Panc1 (cell line): ENCODE measurements at regions not wholly inside any gene's neighbourhood (a gene's known extent, or its start where the extent isn't known, plus 50 kb on each side); places are given as distances from the start of the nearest gene placed in this dataset.

Experiments
- ATAC-seq: fragments of 200-7000 bp; cut with Tn5 transposase; 2 replicates; pipeline ENCODE4 v1.9.1; 2020; ENCODE audit warnings: mild to moderate bottlenecking, moderate library complexity
- BruUV-seq: library from RNA; stranded (reverse); fragments of 400-500 nt; replicated peaks from 2 replicates; lab custom pipeline; 2021; lab: Mats Ljungman, UMichigan
- CTCF ChIA-PET: fragments of 300-600 bp; sonication (Branson Sonifier 250); formaldehyde crosslinking; loops from one replicate; lab custom pipeline; 2022; ENCODE audit warnings: antibody characterized with exemption; lab: Charles Lee
- POLR2A ChIA-PET: fragments of 300-600 bp; sonication (Branson Sonifier 250); formaldehyde crosslinking; loops from one replicate; lab custom pipeline; 2022; ENCODE audit warnings: antibody characterized with exemption; lab: Charles Lee
- DNase-seq: peaks from one replicate; pipeline ENCODE4 v3.0.0-alpha.2; 2010; ENCODE audit warnings: low read depth, low spot score
- H3K27ac ChIP-seq: 2 replicates; pipeline ENCODE4 v1.5.1; 2011; ENCODE audit warnings: mild to moderate bottlenecking, low read length, inconsistent platforms
- H3K27me3 ChIP-seq: fragments of 200-500 bp; sonication (Bioruptor generic); 2 replicates; pipeline ENCODE4 v1.6.0; 2014; ENCODE audit warnings: low read length, inconsistent platforms; ENCODE audit not compliant: control insufficient read depth, insufficient read depth
- H3K36me3 ChIP-seq: fragments of 200-500 bp; sonication (Bioruptor generic); 2 replicates; pipeline ENCODE4 v1.5.1; 2014; ENCODE audit warnings: inconsistent platforms, mild to moderate bottlenecking, low read length, moderate library complexity; ENCODE audit not compliant: control insufficient read depth, insufficient read depth
- H3K4me1 ChIP-seq: 2 replicates; pipeline ENCODE4 v1.5.1; 2011; ENCODE audit warnings: inconsistent platforms, mild to moderate bottlenecking, low read length, moderate library complexity; ENCODE audit not compliant: control insufficient read depth, insufficient read depth
- H3K4me3 ChIP-seq, 2 experiments: 2 replicates each; pipeline ENCODE4 v1.5.1; 2011 to 2012; ENCODE audit warnings: low read depth in 2 of 2, low read length in 2 of 2, mild to moderate bottlenecking in 2 of 2, inconsistent platforms in 1 of 2, moderate library complexity in 1 of 2
- H3K9me3 ChIP-seq: fragments of 200-500 bp; sonication (Bioruptor generic); 2 replicates; pipeline ENCODE4 v1.5.1; 2014; ENCODE audit warnings: low read depth, mild to moderate bottlenecking, inconsistent platforms, low read length, moderate library complexity; ENCODE audit not compliant: control insufficient read depth, insufficient read depth
- POLR2AphosphoS5 ChIP-seq: IDR thresholded peaks from 2 replicates; pipeline ENCODE4 v1.6.1; 2012; ENCODE audit warnings: mild to moderate bottlenecking, low read depth, low read length, moderate library complexity
- SIN3A ChIP-seq: IDR thresholded peaks from 2 replicates; pipeline ENCODE4 v1.6.1; 2012; ENCODE audit warnings: low read depth, mild to moderate bottlenecking, low read length, moderate library complexity, borderline replicate concordance; ENCODE audit not compliant: insufficient read depth
- TCF7L2 ChIP-seq: IDR thresholded peaks from 2 replicates; pipeline ENCODE4 v1.6.1; 2011; ENCODE audit warnings: mild to moderate bottlenecking, low read depth, low read length, inconsistent platforms
- in situ Hi-C: cut with HindIII; loops from 2 replicates; pipeline ENCODE4 v1.10.0; 2016; ENCODE audit warnings: low sequenced_read_pairs, low pct_unique_long_range_greater_than_20kb
- intact Hi-C: fragments of 100-400 bp; cut with micrococcal nuclease; formaldehyde crosslinking; loops from one replicate; pipeline ENCODE4 v1.10.0; 2022; ENCODE audit not compliant: unreplicated experiment
- TF ChIP-seq, protein P1 (sequence below), 2 experiments: IDR thresholded peaks; 2 replicates each; pipeline ENCODE4 v1.6.1; 2011 to 2012; ENCODE audit warnings: low read depth in 2 of 2, control low read depth in 1 of 2, low read length in 1 of 2, mild to moderate bottlenecking in 1 of 2, moderate library complexity in 1 of 2; ENCODE audit not compliant: insufficient read depth in 1 of 2
- TF ChIP-seq, protein P2 (sequence below): fragments of 450-650 bp; IDR thresholded peaks from 2 replicates; pipeline ENCODE4 v1.5.1; 2017; ENCODE audit warnings: mild to moderate bottlenecking

DNA sequence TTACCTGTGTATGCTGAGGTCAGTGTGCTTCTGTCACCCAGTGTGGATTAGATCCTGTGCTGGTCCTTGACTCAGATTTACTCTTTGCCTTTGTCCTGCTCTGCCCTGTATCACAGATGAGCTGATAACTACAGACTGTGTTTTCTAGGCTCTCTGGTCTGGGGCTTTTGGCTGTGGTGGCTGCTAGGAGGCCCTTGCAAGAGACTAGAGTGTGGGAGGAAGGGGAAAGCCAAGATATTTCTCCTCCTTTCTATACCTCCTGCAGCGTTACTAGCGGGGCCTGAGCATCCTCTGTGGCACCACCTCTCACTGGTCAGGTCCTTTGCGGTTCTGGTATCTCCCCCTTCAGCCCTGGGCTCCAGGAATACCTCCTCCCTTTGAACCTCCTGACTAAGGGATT is 282.3 kb upstream of the TBC1D5 start:
- Histone ChIP-seq H3K36me3 (no peaks in the 10 kb centered on the region), H3K27me3 (no peaks in the 10 kb centered on the region), H3K4me1 (no peaks in the 10 kb centered on the region), H3K9me3 (no peaks in the 10 kb centered on the region), H3K4me3 (no peak overlapping the region), H3K27ac (no peak overlapping the region)
- in situ Hi-C loops, result no loop called here
- ATAC-seq (no peak), DNase-seq (no peak)
- POLR2A ChIA-PET, result no interaction called here
- BruUV-seq, result no TSS peak
- CTCF ChIA-PET, result no interaction called here
- TF ChIP-seq TCF7L2, result no peak
- TF ChIP-seq, protein P1, sequence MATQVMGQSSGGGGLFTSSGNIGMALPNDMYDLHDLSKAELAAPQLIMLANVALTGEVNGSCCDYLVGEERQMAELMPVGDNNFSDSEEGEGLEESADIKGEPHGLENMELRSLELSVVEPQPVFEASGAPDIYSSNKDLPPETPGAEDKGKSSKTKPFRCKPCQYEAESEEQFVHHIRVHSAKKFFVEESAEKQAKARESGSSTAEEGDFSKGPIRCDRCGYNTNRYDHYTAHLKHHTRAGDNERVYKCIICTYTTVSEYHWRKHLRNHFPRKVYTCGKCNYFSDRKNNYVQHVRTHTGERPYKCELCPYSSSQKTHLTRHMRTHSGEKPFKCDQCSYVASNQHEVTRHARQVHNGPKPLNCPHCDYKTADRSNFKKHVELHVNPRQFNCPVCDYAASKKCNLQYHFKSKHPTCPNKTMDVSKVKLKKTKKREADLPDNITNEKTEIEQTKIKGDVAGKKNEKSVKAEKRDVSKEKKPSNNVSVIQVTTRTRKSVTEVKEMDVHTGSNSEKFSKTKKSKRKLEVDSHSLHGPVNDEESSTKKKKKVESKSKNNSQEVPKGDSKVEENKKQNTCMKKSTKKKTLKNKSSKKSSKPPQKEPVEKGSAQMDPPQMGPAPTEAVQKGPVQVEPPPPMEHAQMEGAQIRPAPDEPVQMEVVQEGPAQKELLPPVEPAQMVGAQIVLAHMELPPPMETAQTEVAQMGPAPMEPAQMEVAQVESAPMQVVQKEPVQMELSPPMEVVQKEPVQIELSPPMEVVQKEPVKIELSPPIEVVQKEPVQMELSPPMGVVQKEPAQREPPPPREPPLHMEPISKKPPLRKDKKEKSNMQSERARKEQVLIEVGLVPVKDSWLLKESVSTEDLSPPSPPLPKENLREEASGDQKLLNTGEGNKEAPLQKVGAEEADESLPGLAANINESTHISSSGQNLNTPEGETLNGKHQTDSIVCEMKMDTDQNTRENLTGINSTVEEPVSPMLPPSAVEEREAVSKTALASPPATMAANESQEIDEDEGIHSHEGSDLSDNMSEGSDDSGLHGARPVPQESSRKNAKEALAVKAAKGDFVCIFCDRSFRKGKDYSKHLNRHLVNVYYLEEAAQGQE (IDR thresholded peaks at IDR 0.05; ENCODE audit: insufficient read depth in 1 of 2, low read depth in 2 of 2, low read length in 1 of 2), result no peak
- TF ChIP-seq, protein P2, sequence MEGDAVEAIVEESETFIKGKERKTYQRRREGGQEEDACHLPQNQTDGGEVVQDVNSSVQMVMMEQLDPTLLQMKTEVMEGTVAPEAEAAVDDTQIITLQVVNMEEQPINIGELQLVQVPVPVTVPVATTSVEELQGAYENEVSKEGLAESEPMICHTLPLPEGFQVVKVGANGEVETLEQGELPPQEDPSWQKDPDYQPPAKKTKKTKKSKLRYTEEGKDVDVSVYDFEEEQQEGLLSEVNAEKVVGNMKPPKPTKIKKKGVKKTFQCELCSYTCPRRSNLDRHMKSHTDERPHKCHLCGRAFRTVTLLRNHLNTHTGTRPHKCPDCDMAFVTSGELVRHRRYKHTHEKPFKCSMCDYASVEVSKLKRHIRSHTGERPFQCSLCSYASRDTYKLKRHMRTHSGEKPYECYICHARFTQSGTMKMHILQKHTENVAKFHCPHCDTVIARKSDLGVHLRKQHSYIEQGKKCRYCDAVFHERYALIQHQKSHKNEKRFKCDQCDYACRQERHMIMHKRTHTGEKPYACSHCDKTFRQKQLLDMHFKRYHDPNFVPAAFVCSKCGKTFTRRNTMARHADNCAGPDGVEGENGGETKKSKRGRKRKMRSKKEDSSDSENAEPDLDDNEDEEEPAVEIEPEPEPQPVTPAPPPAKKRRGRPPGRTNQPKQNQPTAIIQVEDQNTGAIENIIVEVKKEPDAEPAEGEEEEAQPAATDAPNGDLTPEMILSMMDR, result no peak
- TF ChIP-seq POLR2AphosphoS5, result no peak
- no peak for TF ChIP-seq SIN3A
- intact Hi-C loops, result no loop called here

DNA sequence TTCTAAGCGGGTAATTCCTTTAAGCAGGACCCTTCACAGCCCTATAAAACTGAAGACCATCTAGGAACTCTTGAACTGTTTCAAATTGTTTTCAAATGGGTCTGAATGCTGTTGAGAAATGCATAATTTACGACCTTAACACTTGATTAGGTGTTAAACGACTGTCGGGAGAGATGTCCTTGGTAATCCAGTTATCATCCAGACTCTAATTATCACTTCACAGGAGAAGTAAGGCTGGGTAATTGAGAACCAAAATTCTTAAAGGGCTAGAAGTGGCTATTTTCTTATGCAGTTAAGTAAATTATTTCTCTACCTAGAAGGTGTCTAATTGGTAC is 276.7 kb upstream of the TBC1D5 start:
- POLR2A ChIA-PET, result no interaction called here
- CTCF ChIA-PET, result no interaction called here
- TF ChIP-seq TCF7L2, result no peak
- no peak for TF ChIP-seq POLR2AphosphoS5
- no peak for TF ChIP-seq SIN3A
- TF ChIP-seq, protein P1 (IDR thresholded peaks at IDR 0.05; ENCODE audit: insufficient read depth in 1 of 2, low read depth in 2 of 2, low read length in 1 of 2), result no peak
- TF ChIP-seq, protein P2, result no peak
- Histone ChIP-seq H3K4me1 (no peaks in the 10 kb centered on the region), H3K27ac (no peak overlapping the region), H3K9me3 (no peaks in the 10 kb centered on the region), H3K36me3 (no peaks in the 10 kb centered on the region), H3K4me3 (no peak overlapping the region), H3K27me3 (no peaks in the 10 kb centered on the region)
- ATAC-seq (no peak), DNase-seq (no peak)
- intact Hi-C loops, result no loop called here
- in situ Hi-C loops, result no loop called here
- no TSS peak for BruUV-seq
